GM12873 (cell line): ENCODE measurements at regions not wholly inside any gene's neighbourhood (a gene's known extent, or its start where the extent isn't known, plus 50 kb on each side); places are given as distances from the start of the nearest gene placed in this dataset.

Experiments used
- CTCF ChIP-seq: IDR thresholded peaks from 2 replicates; pipeline ENCODE4 v1.5.1; 2012; ENCODE audit warnings: low read depth, mild to moderate bottlenecking, moderate library complexity, low read length, control low read depth; ENCODE audit not compliant: insufficient read depth; ENCODE audit errors: missing control alignments

- TF ChIP-seq CTCF: no peak
Measured at GRCh38 chr2:14011190-14011589, 621.3 kb upstream of the LRATD1 start.

GRCh38 chr2:14015113-14015630 lies 617.3 kb upstream of the LRATD1 start:
- TF ChIP-seq CTCF: no peak

- no peak for TF ChIP-seq CTCF
Measured at GRCh38 chr2:14016289-14016955, 616.1 kb upstream of the LRATD1 start.

- no peak for TF ChIP-seq CTCF
Measured at GRCh38 chr2:14018620-14019019, 613.9 kb upstream of the LRATD1 start.

GRCh38 chr2:14023558-14023957 lies 609.0 kb upstream of the LRATD1 start:
- no peak for TF ChIP-seq CTCF

- no peak for TF ChIP-seq CTCF
Measured at GRCh38 chr2:14039134-14039533, 593.4 kb upstream of the LRATD1 start.

GRCh38 chr2:14047491-14047890 lies 585.0 kb upstream of the LRATD1 start:
- no peak for TF ChIP-seq CTCF
